Esophagus muscularis mucosa (tissue), 3 donors: ENCODE measurements at regions not wholly inside any gene's neighbourhood (a gene's known extent, or its start where the extent isn't known, plus 50 kb on each side); places are given as distances from the start of the nearest gene placed in this dataset.

Experiments used
- POLR2A ChIP-seq: fragments of 450-650 bp; IDR thresholded peaks from one replicate; pipeline ENCODE4 v1.6.1; 2017; ENCODE audit warnings: antibody characterized with exemption, moderate library complexity, mild to moderate bottlenecking, low read depth
- TF ChIP-seq, protein P1 (sequence below), 3 experiments: fragments of 200-600 bp in 2 of 3; fragments of 450-650 bp in 1 of 3; sonication (generic) in 2 of 3; IDR thresholded peaks; one replicate each; pipeline ENCODE4 v1.5.1; 2017 to 2019; ENCODE audit warnings: antibody characterized with exemption in 3 of 3, mild to moderate bottlenecking in 2 of 3, moderate library complexity in 1 of 3

DNA sequence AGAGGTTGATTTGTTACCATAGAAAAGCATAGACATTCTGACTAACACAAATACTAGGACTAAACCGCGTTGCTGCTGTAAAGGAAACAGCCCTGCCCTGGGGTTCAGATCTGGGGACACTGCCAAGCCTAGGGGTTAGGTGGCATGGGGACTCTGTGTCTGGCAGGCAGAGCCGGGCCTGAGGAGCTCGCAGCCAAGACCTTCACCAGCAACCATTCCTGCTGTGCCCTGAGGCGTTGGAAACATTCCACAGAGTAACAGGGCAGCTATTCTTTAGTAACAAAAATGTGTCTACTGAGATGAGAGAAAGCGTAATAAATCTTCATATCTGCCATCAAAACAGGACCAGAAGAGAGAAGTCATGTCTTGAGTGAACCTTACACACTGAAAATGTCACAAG, 280.5 kb downstream of the POM121L12 start:
- TF ChIP-seq, protein P1, sequence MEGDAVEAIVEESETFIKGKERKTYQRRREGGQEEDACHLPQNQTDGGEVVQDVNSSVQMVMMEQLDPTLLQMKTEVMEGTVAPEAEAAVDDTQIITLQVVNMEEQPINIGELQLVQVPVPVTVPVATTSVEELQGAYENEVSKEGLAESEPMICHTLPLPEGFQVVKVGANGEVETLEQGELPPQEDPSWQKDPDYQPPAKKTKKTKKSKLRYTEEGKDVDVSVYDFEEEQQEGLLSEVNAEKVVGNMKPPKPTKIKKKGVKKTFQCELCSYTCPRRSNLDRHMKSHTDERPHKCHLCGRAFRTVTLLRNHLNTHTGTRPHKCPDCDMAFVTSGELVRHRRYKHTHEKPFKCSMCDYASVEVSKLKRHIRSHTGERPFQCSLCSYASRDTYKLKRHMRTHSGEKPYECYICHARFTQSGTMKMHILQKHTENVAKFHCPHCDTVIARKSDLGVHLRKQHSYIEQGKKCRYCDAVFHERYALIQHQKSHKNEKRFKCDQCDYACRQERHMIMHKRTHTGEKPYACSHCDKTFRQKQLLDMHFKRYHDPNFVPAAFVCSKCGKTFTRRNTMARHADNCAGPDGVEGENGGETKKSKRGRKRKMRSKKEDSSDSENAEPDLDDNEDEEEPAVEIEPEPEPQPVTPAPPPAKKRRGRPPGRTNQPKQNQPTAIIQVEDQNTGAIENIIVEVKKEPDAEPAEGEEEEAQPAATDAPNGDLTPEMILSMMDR (IDR thresholded peaks at IDR 0.05), result no peak
- no peak for TF ChIP-seq POLR2A
